IMR-90 (cell line): ENCODE measurements at regions not wholly inside any gene's neighbourhood (a gene's known extent, or its start where the extent isn't known, plus 50 kb on each side); places are given as distances from the start of the nearest gene placed in this dataset.

Experiments used
- ATAC-seq: fragments of 200-7000 bp; cut with Tn5 transposase; 2 replicates; pipeline ENCODE4 v1.9.1; 2020; ENCODE audit warnings: low read depth, mild to moderate bottlenecking, moderate library complexity
- BruUV-seq: library from RNA; stranded (reverse); fragments of 400-500 nt; replicated peaks from 2 replicates; lab custom pipeline; 2021; lab: Mats Ljungman, UMichigan
- CTCF ChIA-PET: fragments of 300-600 bp; formaldehyde crosslinking; extraction: SDS; loops from one replicate; lab custom pipeline; 2021; ENCODE audit warnings: antibody characterized with exemption; lab: Yijun Ruan, JAX
- POLR2A ChIA-PET: fragments of 300-600 bp; sonication (Branson Sonifier 250); formaldehyde crosslinking; loops from one replicate; lab custom pipeline; 2022; ENCODE audit warnings: antibody characterized with exemption; ENCODE audit not compliant: unreplicated experiment; lab: Charles Lee
- DNase-seq: peaks from one replicate; pipeline ENCODE4 v3.0.0; 2013
- H2AFZ ChIP-seq: replicated peaks from 2 replicates; pipeline ENCODE3; 2013; ENCODE audit warnings: low read length, mild to moderate bottlenecking; ENCODE audit not compliant: poor library complexity
- H2AK5ac ChIP-seq: 2 replicates; pipeline ENCODE4 v1.6.1; 2013; ENCODE audit warnings: low read depth, low read length, inconsistent platforms
- H2AK9ac ChIP-seq: replicated peaks from 2 replicates; pipeline ENCODE3; 2013; ENCODE audit warnings: mild to moderate bottlenecking, low read depth, low read length, moderate library complexity; ENCODE audit not compliant: poor library complexity
- H2BK120ac ChIP-seq: 2 replicates; pipeline ENCODE4 v1.6.1; 2013; ENCODE audit warnings: low read depth, low read length, inconsistent platforms
- H2BK15ac ChIP-seq: 3 replicates; pipeline ENCODE4 v1.6.1; 2013; ENCODE audit warnings: low read depth, low read length, inconsistent platforms
- H2BK20ac ChIP-seq: 2 replicates; pipeline ENCODE4 v1.6.1; 2013; ENCODE audit warnings: low read depth, mild to moderate bottlenecking, inconsistent platforms, low read length, moderate library complexity
- H2BK5ac ChIP-seq: 2 replicates; pipeline ENCODE4 v1.6.1; 2013; ENCODE audit warnings: mild to moderate bottlenecking, low read depth, low read length, inconsistent platforms; ENCODE audit not compliant: poor library complexity, severe bottlenecking
- H3K14ac ChIP-seq: replicated peaks from 2 replicates; pipeline ENCODE4 v1.6.1; 2013; ENCODE audit warnings: low read depth, low read length, inconsistent platforms
- H3K18ac ChIP-seq: 2 replicates; pipeline ENCODE4 v1.6.1; 2013; ENCODE audit warnings: low read depth, low read length, control low read depth
- H3K23ac ChIP-seq: 2 replicates; pipeline ENCODE4 v1.6.1; 2013; ENCODE audit warnings: low read depth, low read length, inconsistent platforms
- H3K27ac ChIP-seq: 2 replicates; pipeline ENCODE4 v1.5.1; 2013; ENCODE audit warnings: mild to moderate bottlenecking, control low read depth, low read length; ENCODE audit not compliant: insufficient read depth
- H3K27me3 ChIP-seq: 2 replicates; pipeline ENCODE4 v1.6.1; 2013; ENCODE audit warnings: low read length; ENCODE audit not compliant: control insufficient read depth, insufficient read depth
- H3K36me3 ChIP-seq: 2 replicates; pipeline ENCODE4 v1.6.1; 2013; ENCODE audit warnings: low read length, mixed read lengths; ENCODE audit not compliant: control insufficient read depth, insufficient read depth
- H3K4ac ChIP-seq: 2 replicates; pipeline ENCODE4 v1.6.1; 2013; ENCODE audit warnings: low read depth, low read length, inconsistent platforms
- H3K4me1 ChIP-seq: 2 replicates; pipeline ENCODE4 v1.6.1; 2013; ENCODE audit warnings: low read length, mixed read lengths; ENCODE audit not compliant: control insufficient read depth, insufficient read depth
- H3K4me2 ChIP-seq: 2 replicates; pipeline ENCODE4 v1.6.1; 2013; ENCODE audit warnings: low read depth, mild to moderate bottlenecking, control low read depth, low read length, moderate library complexity
- H3K4me3 ChIP-seq: 2 replicates; pipeline ENCODE4 v1.5.1; 2013; ENCODE audit warnings: low read depth, mild to moderate bottlenecking, control low read depth, low read length, moderate library complexity; ENCODE audit not compliant: insufficient read depth
- H3K56ac ChIP-seq: 2 replicates; pipeline ENCODE4 v1.6.1; 2013; ENCODE audit warnings: low read length, inconsistent platforms; ENCODE audit not compliant: insufficient read depth; ENCODE audit errors: extremely low read depth
- H3K79me1 ChIP-seq, 2 experiments: 2 replicates each; pipeline ENCODE4 v1.6.1; 2013; ENCODE audit warnings: low read length in 2 of 2, inconsistent platforms in 1 of 2, low read depth in 1 of 2
- H3K9ac ChIP-seq: 2 replicates; pipeline ENCODE4 v1.6.1; 2013; ENCODE audit warnings: low read depth, low read length, control low read depth
- H3K9me1 ChIP-seq: 2 replicates; pipeline ENCODE4 v1.6.1; 2013; ENCODE audit warnings: low read length, inconsistent platforms; ENCODE audit not compliant: insufficient read depth
- H3K9me3 ChIP-seq: 2 replicates; pipeline ENCODE4 v1.6.1; 2013; ENCODE audit warnings: low read length; ENCODE audit not compliant: control insufficient read depth, insufficient read depth
- H4K20me1 ChIP-seq: 2 replicates; pipeline ENCODE4 v1.6.1; 2013; ENCODE audit warnings: low read length, inconsistent platforms; ENCODE audit not compliant: insufficient read depth
- H4K5ac ChIP-seq: 2 replicates; pipeline ENCODE4 v1.6.1; 2013; ENCODE audit warnings: mild to moderate bottlenecking, low read depth, low read length, control low read depth
- H4K8ac ChIP-seq, 2 experiments: 2 replicates each; pipeline ENCODE4 v1.6.1; 2013; ENCODE audit warnings: low read depth in 2 of 2, low read length in 2 of 2, control low read depth in 1 of 2, inconsistent platforms in 1 of 2
- H4K91ac ChIP-seq: 2 replicates; pipeline ENCODE4 v1.6.1; 2013; ENCODE audit warnings: low read depth, low read length, inconsistent platforms; ENCODE audit not compliant: insufficient read depth
- BHLHE40 ChIP-seq: fragments of 150-350 bp; IDR thresholded peaks from 2 replicates; pipeline ENCODE4 v1.6.1; 2016; ENCODE audit warnings: mild to moderate bottlenecking, low read depth, low read length
- CEBPB ChIP-seq: IDR thresholded peaks from 2 replicates; pipeline ENCODE4 v1.6.1; 2012; ENCODE audit warnings: low read depth, low read length, improper control_type of control experiment
- ELK1 ChIP-seq: fragments of 150-350 bp; IDR thresholded peaks from 2 replicates; pipeline ENCODE4 v1.6.1; 2016; ENCODE audit warnings: low read depth, mild to moderate bottlenecking, low read length, moderate library complexity, borderline replicate concordance
- FOS ChIP-seq: fragments of 150-350 bp; IDR thresholded peaks from 2 replicates; pipeline ENCODE4 v1.6.1; 2016; ENCODE audit warnings: low read depth, low read length
- MAZ ChIP-seq: IDR thresholded peaks from 2 replicates; pipeline ENCODE4 v1.6.1; 2012; ENCODE audit warnings: low read depth, mild to moderate bottlenecking, low read length, improper control_type of control experiment, moderate library complexity, borderline replicate concordance
- MXI1 ChIP-seq: IDR thresholded peaks from 2 replicates; pipeline ENCODE4 v1.6.1; 2012; ENCODE audit warnings: low read depth, mild to moderate bottlenecking, low read length, moderate library complexity, borderline replicate concordance
- POLR2A ChIP-seq: IDR thresholded peaks from 2 replicates; pipeline ENCODE4 v1.6.1; 2012; ENCODE audit warnings: mild to moderate bottlenecking, low read depth, low read length
- RFX5 ChIP-seq: IDR thresholded peaks from 2 replicates; pipeline ENCODE4 v1.8.0; 2012; ENCODE audit warnings: low read depth, mild to moderate bottlenecking, low read length, moderate library complexity
- SMC3 ChIP-seq: fragments of 150-350 bp; IDR thresholded peaks from 2 replicates; pipeline ENCODE4 v1.6.1; 2016; ENCODE audit warnings: low read depth, mild to moderate bottlenecking, antibody characterized with exemption, low read length, moderate library complexity
- WGBS, 2 experiments: methylation state at CpG; one replicate each; pipeline versions ENCODE4 v1.1.5 to v1.1.7; 2013; ENCODE audit warnings: missing lambda C conversion rate in 2 of 2; ENCODE audit not compliant: insufficient read length in 1 of 2; ENCODE audit errors: extremely low coverage in 2 of 2; 5-methylcytosine and 5-hydroxymethylcytosine counted together
- dilution Hi-C: fragments of 300-500 bp; cut with HindIII; formaldehyde crosslinking; loops from one replicate; pipeline ENCODE4 v1.14.3; 2018; ENCODE audit warnings: low sequenced_read_pairs; ENCODE audit not compliant: unreplicated experiment
- in situ Hi-C: fragments of 300-500 bp; cut with MboI; formaldehyde crosslinking; loops from 3 replicates; pipeline ENCODE4 v1.14.3; 2019; ENCODE audit warnings: low sequenced_read_pairs, inconsistent platforms, mixed read lengths
- intact Hi-C: fragments of 100-400 bp; cut with micrococcal nuclease; formaldehyde crosslinking; loops from 2 replicates; pipeline ENCODE4 v1.10.0; 2022

- H3K18ac ChIP-seq = no peak overlapping the region
- intact Hi-C loops (no loop called here), dilution Hi-C loops (no loop called here), in situ Hi-C loops (no loop called here)
- no peak overlapping the region for H2BK5ac ChIP-seq
- H2BK20ac ChIP-seq = no peak overlapping the region
- ChIA-PET POLR2A (no interaction called here), CTCF (interaction anchor here (2.1 kb wide), 1 partner anchor 12 kb away, joined by 6 read pairs; no protein-coding TSS in a partner anchor)
- no peak overlapping the region for H3K23ac ChIP-seq
- H4K20me1 ChIP-seq = no peaks in the 10 kb centered on the region
- TF ChIP-seq POLR2A (no peak), RFX5 (no peak), CEBPB (no peak), BHLHE40 (no peak), MAZ (no peak), FOS (no peak), SMC3 (no peak), ELK1 (no peak), MXI1 (no peak)
- no peak overlapping the region for H3K4ac ChIP-seq
- no peak overlapping the region for H2AFZ ChIP-seq
- H3K9me1 ChIP-seq = peaks cover 4% of the 10 kb centered on the region; the same call in 1 of the 2 replicates
- no peak overlapping the region for H3K4me2 ChIP-seq
- no TSS peak for BruUV-seq
- H3K9ac ChIP-seq = no peak overlapping the region
- ATAC-seq (no peak), DNase-seq (no peak)
- no peak overlapping the region for H3K4me3 ChIP-seq
- no peak overlapping the region for H2AK5ac ChIP-seq
- H2AK9ac ChIP-seq = no peak overlapping the region
- H3K9me3 ChIP-seq = no peaks in the 10 kb centered on the region
- H3K4me1 ChIP-seq = no peaks in the 10 kb centered on the region
- no peaks in the 10 kb centered on the region for H3K36me3 ChIP-seq
- H3K27me3 ChIP-seq = no peaks in the 10 kb centered on the region
- H4K8ac ChIP-seq = no peak overlapping the region
- no CpG with 5 or more reads among the region's 3 CpGs for WGBS, 2 experiments
- no peak overlapping the region for H3K27ac ChIP-seq
- H2BK15ac ChIP-seq = no peak overlapping the region
- H4K91ac ChIP-seq = no peak overlapping the region
- no peak overlapping the region for H4K5ac ChIP-seq
- no peak overlapping the region for H3K56ac ChIP-seq
- no peak overlapping the region for H2BK120ac ChIP-seq
- no peak overlapping the region for H3K14ac ChIP-seq
- H3K79me1 ChIP-seq = no peaks in the 10 kb centered on the region
Observed at GRCh38 chr1:79129914-79130313, 123.4 kb upstream of the ADGRL4 start.
